ENCODE measurements at regions not wholly inside any gene's neighbourhood (a gene's known extent, or its start where the extent isn't known, plus 50 kb on each side); places are given as distances from the start of the nearest gene placed in this dataset.

DNA sequence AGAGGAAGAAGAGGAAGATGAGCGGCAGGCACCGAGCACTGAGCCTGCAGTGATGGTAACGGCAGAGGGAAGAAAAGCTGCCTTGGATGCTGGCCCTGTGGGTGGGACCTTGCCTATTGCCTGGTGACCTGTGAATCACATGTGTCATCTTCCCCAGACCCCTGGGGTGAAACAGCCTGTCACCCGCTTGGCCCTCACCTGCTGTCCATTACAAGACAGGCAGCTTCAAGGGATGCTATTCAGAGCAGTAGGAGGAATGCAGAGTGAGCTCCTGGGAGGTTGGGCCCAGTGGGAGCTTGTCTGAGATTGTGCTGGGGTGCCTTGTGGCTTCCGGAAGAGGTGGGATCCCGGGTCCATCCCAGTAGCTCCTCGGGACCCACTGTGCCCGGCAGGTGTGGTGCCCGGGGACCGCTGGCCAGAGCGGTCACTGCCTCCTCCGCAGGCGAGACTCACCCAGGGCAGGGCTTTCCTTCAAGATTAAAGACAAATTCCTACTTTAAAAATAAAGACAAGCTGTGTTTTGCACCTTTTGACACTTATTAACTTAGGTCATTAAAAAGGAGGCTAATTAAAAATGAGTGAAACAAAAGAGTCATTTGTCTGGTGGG lies 440.2 kb upstream of the MKI67 start:
- TF ChIP-seq CTCF (IDR thresholded peaks at IDR 0.05; ENCODE audit: borderline replicate concordance, insufficient read depth, low read depth, low read length), result no peak
- H3K4me3 ChIP-seq (ENCODE audit: low read depth, low read length), result no peak overlapping the region

DNA sequence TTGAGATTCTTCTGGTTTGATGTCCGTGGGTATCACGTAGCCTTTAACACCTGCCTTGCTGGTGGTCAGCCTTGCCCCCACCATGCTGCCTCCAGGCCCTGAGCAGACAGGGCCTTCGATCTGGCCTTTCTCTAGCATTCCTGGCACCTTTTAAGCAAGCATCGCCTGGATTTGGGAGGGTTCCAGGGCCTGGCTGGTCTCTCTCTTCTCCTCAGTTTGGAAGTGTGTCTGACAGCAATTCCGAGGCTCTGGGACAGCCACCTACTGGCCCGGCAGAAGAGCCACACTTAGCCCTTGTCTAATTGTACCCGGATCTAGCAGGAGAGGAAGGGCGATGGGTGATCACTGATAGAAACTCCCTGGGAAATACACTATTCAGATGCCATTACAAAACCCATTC lies 441.3 kb upstream of the MKI67 start:
- no peak overlapping the region for H3K4me3 ChIP-seq (ENCODE audit: low read depth, low read length)
- TF ChIP-seq CTCF (IDR thresholded peaks at IDR 0.05; ENCODE audit: borderline replicate concordance, insufficient read depth, low read depth, low read length), result no peak

DNA sequence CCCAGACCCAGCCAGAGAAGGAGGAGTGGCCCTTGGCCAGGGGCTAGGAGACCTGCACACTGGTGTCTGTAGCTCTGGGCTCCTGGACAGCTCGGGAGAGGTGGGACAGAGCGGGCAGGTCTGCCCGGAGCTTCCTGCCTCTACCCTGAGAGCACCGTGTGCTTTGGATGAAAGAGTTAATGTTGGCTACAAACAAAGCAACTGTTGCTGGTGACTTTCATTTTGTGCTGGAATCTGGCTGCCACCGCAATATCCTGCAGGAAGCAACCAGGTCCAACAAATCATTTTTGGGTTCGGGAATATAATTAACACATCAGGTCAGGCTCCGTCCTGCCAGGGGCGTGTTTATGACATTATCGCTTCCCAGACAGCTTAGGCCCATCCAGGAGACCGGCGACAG lies 441.8 kb upstream of the MKI67 start:
- H3K4me3 ChIP-seq (ENCODE audit: low read depth, low read length), result no peak overlapping the region
- TF ChIP-seq CTCF (IDR thresholded peaks at IDR 0.05; ENCODE audit: borderline replicate concordance, insufficient read depth, low read depth, low read length), result no peak

DNA sequence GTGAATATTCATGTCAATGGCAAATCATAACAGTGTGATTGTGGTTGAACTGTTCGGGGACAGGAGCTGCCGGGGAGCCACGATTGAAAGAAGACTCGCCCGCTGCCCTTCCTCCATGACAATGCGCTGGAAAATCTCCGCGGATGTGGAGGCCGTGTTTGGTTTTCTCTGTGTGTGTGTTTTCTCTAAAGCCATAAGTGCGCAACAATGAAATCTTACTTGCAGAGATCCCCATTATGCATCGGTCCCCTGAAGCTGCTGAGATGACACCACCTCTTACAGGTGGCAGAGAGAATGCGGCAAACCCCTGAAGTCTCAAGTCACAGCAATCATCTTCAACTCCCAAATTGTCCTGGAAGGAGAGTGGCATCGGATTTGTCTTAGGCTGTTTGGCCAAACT lies 442.3 kb upstream of the MKI67 start:
- no peak overlapping the region for H3K4me3 ChIP-seq (ENCODE audit: low read depth, low read length)
- no peak for TF ChIP-seq CTCF (IDR thresholded peaks at IDR 0.05; ENCODE audit: borderline replicate concordance, insufficient read depth, low read depth, low read length)

GRCh38 chr10:128568990-128569945 lies 443.0 kb upstream of the MKI67 start:
- no peak overlapping the region for H3K4me3 ChIP-seq (ENCODE audit: low read depth, low read length)
- TF ChIP-seq CTCF (IDR thresholded peaks at IDR 0.05; ENCODE audit: borderline replicate concordance, insufficient read depth, low read depth, low read length), result no peak

- TF ChIP-seq CTCF (IDR thresholded peaks at IDR 0.05; ENCODE audit: borderline replicate concordance, insufficient read depth, low read depth, low read length), result no peak
- no peak overlapping the region for H3K4me3 ChIP-seq (ENCODE audit: low read depth, low read length)
These were observed 444.2 kb upstream of the MKI67 start for GRCh38 chr10:128570319-128570995.
